C4-2B (cell line): ENCODE measurements at regions not wholly inside any gene's neighbourhood (a gene's known extent, or its start where the extent isn't known, plus 50 kb on each side); places are given as distances from the start of the nearest gene placed in this dataset.

Source experiments
- CTCF ChIP-seq: fragments of 450-650 bp; conservative IDR thresholded peaks from 2 replicates; pipeline ENCODE4 v1.5.1; 2017; ENCODE audit warnings: mild to moderate bottlenecking
- ZFX ChIP-seq: fragments of 450-650 bp; IDR thresholded peaks from 2 replicates; pipeline ENCODE4 v1.6.1; 2017

GRCh38 chr22:27113641-27114040, 456.3 kb downstream of the MIAT start:
- no peak for TF ChIP-seq CTCF
- no peak for TF ChIP-seq ZFX
